ENCODE measurements at regions not wholly inside any gene's neighbourhood (a gene's known extent, or its start where the extent isn't known, plus 50 kb on each side); places are given as distances from the start of the nearest gene placed in this dataset.

DNA sequence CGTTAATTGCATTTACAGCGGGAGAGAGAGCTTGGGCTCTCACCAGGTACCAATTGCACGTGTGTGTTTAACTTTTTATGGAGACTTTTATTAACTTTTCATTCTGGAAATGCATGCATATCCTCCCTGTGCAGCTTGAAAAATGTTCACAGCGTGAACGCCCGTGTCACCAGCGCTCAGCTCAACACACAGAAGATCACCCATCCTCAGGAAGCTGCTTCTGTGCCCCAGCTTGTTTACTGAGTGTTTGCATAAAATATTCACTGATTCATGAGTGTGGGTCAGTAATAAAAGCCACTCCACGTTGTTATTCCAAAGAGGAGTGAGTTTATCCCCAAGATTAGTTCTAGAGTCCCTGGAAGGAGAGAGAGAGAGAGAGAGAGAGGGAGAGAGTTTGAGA lies 75.5 kb upstream of the FZD10 start:
- DNase-seq: no peak
- H3K36me3 Mint-ChIP-seq: no peaks in the 10 kb centered on the region
- peak overlapping the region; percentile 19 for H3K27ac Mint-ChIP-seq
- H3K4me3 Mint-ChIP-seq: peak overlapping the region; percentile 0
- H3K27me3 Mint-ChIP-seq: no peaks in the 10 kb centered on the region
- peaks cover 7% of the 10 kb centered on the region for H3K9me3 Mint-ChIP-seq
- CTCF ChIA-PET: interaction anchor here (0.9 to 1.2 kb wide), 3 partner anchors 39 to 194 kb away, joined by 3 read pairs; no protein-coding TSS in a partner anchor
- H3K4me1 Mint-ChIP-seq: peaks cover 32% of the 10 kb centered on the region

- peak overlapping the region; percentile 25 for H3K27ac Mint-ChIP-seq
- H3K36me3 Mint-ChIP-seq: no peaks in the 10 kb centered on the region
- DNase-seq: peak; percentile 36
- CTCF ChIA-PET: no interaction called here
- H3K4me1 Mint-ChIP-seq: peaks cover 32% of the 10 kb centered on the region
- H3K27me3 Mint-ChIP-seq: no peaks in the 10 kb centered on the region
- H3K4me3 Mint-ChIP-seq: no peak overlapping the region
- H3K9me3 Mint-ChIP-seq: peaks cover 12% of the 10 kb centered on the region
Observed at GRCh38 chr12:130087222-130087621, 75.0 kb upstream of the FZD10 start.

DNA sequence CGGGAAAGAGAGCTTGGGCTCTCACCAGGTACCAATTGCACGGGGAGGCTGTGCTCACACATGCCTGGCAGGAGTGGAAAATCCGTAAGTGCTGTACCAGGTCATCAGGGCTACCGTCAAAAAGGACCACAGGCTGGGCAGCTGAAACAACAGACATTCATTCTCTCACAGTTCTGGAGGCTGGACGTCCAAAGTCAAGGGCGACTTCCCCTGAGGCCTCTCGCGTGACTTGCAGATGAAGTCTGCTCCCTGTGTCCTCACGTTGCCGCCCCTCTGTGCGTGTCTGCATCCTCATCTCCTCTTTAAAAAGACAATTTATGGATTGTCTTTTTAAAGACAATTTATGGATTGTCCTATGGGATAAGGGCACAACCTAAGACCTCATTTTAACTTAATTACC lies 73.8 kb upstream of the FZD10 start:
- Mint-ChIP-seq H3K4me1 (peaks cover 29% of the 10 kb centered on the region), H3K9me3 (peaks cover 12% of the 10 kb centered on the region), H3K27me3 (no peaks in the 10 kb centered on the region), H3K36me3 (no peaks in the 10 kb centered on the region), H3K27ac (no peak overlapping the region), H3K4me3 (no peak overlapping the region)
- no peak for DNase-seq
- CTCF ChIA-PET: no interaction called here

DNA sequence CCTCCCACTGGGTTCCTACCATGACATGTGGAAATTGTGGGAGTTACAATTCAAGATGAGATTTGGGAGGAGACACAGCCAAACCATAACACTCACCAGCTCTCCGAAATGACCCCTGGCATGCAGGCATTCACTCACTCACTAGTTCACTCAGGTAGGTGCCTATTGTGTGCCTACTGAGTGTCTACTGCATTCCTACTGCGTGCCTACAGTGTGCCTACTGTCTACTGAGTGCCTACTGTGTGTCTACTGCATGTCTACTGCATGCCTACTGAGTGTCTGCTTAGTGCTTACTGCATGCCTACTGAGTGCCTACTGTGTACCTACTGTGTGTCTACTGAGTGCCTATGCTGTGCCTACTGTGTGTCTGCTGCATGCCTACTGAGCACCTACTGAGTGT lies 71.7 kb upstream of the FZD10 start:
- no peak for DNase-seq
- Mint-ChIP-seq H3K9me3 (peaks cover 12% of the 10 kb centered on the region), H3K36me3 (no peaks in the 10 kb centered on the region), H3K27ac (no peak overlapping the region), H3K4me1 (peaks cover 24% of the 10 kb centered on the region), H3K27me3 (no peaks in the 10 kb centered on the region), H3K4me3 (no peak overlapping the region)
- CTCF ChIA-PET: no interaction called here

- no peak for DNase-seq
- no peaks in the 10 kb centered on the region for H3K36me3 Mint-ChIP-seq
Observed at GRCh38 chr12:130093380-130093779, 68.9 kb upstream of the FZD10 start.

DNA sequence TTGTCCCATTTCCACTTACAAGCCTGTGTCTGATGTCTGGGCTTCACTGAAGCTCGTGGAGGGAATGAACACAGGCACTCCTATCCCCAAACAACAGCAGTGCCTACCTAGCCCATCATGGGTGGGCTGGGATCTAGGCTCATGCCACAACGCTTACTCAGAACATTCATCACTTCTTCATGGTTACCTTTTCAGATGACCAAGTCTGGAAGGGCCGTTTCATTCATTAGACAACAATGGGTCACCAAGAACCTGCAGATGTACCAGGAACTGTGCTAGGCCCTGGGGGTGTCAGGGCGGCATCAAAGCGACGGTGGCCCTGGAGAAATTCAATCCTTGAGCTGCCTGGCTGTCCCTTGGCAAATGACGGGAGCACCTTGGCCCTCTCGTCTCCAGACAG lies 64.9 kb upstream of the FZD10 start:
- Mint-ChIP-seq H3K27ac (no peak overlapping the region), H3K27me3 (peaks cover 4% of the 10 kb centered on the region), H3K4me1 (no peaks in the 10 kb centered on the region), H3K9me3 (no peaks in the 10 kb centered on the region), H3K4me3 (no peak overlapping the region), H3K36me3 (no peaks in the 10 kb centered on the region)
- CTCF ChIA-PET: no interaction called here
- DNase-seq: no peak

More at GRCh38 chr12:130093380-130093779, 68.9 kb upstream of the FZD10 start:
- Mint-ChIP-seq H3K27ac (no peak overlapping the region), H3K9me3 (peaks cover 12% of the 10 kb centered on the region), H3K4me3 (no peak overlapping the region), H3K27me3 (no peaks in the 10 kb centered on the region), H3K4me1 (no peaks in the 10 kb centered on the region)
- CTCF ChIA-PET: no interaction called here

DNA sequence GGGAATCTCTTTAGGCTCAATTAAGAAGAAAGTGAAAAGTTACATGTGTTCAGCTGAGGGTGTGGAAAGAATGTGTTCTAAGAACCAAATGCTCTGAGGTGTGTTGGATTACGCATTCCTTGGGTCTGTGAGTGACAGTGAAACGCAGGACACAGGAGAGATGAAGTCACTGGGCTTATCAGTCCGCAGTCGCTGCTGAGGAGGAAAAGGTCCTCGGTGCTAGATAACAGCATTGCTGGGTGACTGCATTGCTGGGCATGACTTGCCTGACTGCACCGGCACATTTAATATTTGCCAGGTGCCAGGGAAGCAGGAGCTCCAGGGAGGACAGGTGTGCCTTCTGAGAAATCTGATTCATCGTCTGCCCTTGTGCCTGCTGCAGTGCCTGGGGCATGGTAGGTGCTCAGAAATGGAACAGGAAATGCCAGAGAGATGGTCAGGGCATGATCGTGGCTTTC lies 64.4 kb upstream of the FZD10 start:
- peaks cover 4% of the 10 kb centered on the region for H3K27me3 Mint-ChIP-seq
- no peak for DNase-seq
- no peaks in the 10 kb centered on the region for H3K36me3 Mint-ChIP-seq
- no peaks in the 10 kb centered on the region for H3K4me1 Mint-ChIP-seq
- no peak overlapping the region for H3K27ac Mint-ChIP-seq
- H3K4me3 Mint-ChIP-seq: no peak overlapping the region
- no peaks in the 10 kb centered on the region for H3K9me3 Mint-ChIP-seq
- CTCF ChIA-PET: no interaction called here

GRCh38 chr12:130098301-130099005 lies 63.8 kb upstream of the FZD10 start:
- Mint-ChIP-seq H3K4me3 (no peak overlapping the region), H3K27me3 (peaks cover 4% of the 10 kb centered on the region), H3K36me3 (no peaks in the 10 kb centered on the region), H3K27ac (no peak overlapping the region), H3K9me3 (no peaks in the 10 kb centered on the region), H3K4me1 (no peaks in the 10 kb centered on the region)
- CTCF ChIA-PET: no interaction called here
- DNase-seq: no peak

DNA sequence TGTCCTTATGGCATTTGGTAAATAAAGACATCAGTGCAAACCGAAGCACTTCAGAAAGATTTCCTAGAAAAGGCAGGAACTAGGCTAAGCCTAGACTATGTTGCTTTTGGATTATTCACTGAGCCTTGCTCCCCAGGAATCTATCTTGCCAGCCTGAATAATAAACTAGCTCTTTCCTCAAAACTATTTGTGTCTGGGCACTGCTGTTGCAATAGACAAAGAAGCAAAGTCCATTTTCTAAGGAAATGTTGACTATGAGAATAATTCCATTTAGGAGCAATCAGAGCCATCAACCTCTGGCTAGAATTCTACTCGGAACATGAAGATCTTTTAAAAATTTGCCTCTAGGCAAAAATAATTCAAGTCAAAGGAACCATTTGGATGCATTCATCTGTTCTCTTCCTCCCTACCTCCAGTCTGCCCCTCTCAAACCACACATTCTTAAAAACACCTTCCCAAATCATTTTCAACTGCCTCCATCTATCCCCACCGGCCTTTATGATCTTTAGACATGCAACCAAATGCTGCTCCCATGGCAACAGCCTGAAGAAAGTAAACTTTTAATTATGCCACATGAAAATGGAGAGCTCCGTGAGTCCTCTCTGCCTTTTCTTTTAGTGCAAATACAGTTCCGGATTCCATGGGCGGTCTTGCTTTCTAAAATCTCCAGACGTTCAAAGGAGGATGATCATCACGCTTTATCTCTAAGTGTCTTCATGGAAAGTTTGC lies 61.5 kb upstream of the FZD10 start:
- Mint-ChIP-seq H3K27me3 (peaks cover 20% of the 10 kb centered on the region), H3K4me1 (no peaks in the 10 kb centered on the region), H3K27ac (no peak overlapping the region), H3K9me3 (no peaks in the 10 kb centered on the region), H3K36me3 (no peaks in the 10 kb centered on the region), H3K4me3 (no peak overlapping the region)
- CTCF ChIA-PET: interaction anchor here (1.0 to 1.1 kb wide), 2 partner anchors 52 to 53 kb away, joined by 3 read pairs; no protein-coding TSS in a partner anchor
- no peak for DNase-seq

DNA sequence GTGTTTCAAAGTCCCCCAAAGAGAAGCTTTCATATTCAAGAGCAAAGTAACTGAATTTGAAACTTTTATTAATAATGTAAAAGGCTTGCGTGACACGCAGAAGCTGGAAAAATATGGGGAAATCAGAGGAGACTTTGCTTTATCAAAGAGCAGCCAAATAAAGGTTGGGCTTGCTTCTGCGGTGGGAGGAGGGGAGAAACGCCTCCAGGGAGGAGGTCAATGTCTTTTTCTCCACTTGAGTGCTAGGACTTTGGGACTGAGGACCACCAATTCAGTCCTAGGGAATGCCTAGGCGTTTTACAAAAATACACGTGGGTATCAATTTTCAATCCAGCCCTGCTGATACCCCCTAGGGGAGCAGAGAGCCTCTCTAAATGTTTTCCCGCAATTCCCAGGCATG lies 60.9 kb upstream of the FZD10 start:
- Mint-ChIP-seq H3K27ac (no peak overlapping the region), H3K9me3 (no peaks in the 10 kb centered on the region), H3K36me3 (no peaks in the 10 kb centered on the region), H3K27me3 (peaks cover 20% of the 10 kb centered on the region), H3K4me1 (no peaks in the 10 kb centered on the region), H3K4me3 (no peak overlapping the region)
- CTCF ChIA-PET: no interaction called here
- no peak for DNase-seq

- no peak for DNase-seq
- Mint-ChIP-seq H3K9me3 (no peaks in the 10 kb centered on the region), H3K27me3 (peaks cover 23% of the 10 kb centered on the region), H3K36me3 (no peaks in the 10 kb centered on the region), H3K27ac (no peak overlapping the region), H3K4me3 (no peak overlapping the region), H3K4me1 (no peaks in the 10 kb centered on the region)
- CTCF ChIA-PET: no interaction called here
Observed at GRCh38 chr12:130102266-130102665, 60.0 kb upstream of the FZD10 start.

- Mint-ChIP-seq H3K4me3 (no peak overlapping the region), H3K36me3 (no peaks in the 10 kb centered on the region), H3K9me3 (no peaks in the 10 kb centered on the region), H3K27me3 (peaks cover 23% of the 10 kb centered on the region), H3K27ac (no peak overlapping the region), H3K4me1 (no peaks in the 10 kb centered on the region)
- DNase-seq: no peak
- CTCF ChIA-PET: no interaction called here
Observed at GRCh38 chr12:130104571-130105106, 57.6 kb upstream of the FZD10 start.

GRCh38 chr12:130109062-130109945 lies 53.0 kb upstream of the FZD10 start:
- H3K9me3 Mint-ChIP-seq: no peaks in the 10 kb centered on the region
- H3K4me3 Mint-ChIP-seq: no peak overlapping the region
- no peaks in the 10 kb centered on the region for H3K4me1 Mint-ChIP-seq
- H3K27ac Mint-ChIP-seq: no peak overlapping the region
- H3K36me3 Mint-ChIP-seq: no peaks in the 10 kb centered on the region
- H3K27me3 Mint-ChIP-seq: peaks cover 12% of the 10 kb centered on the region
- CTCF ChIA-PET: no interaction called here
- no peak for DNase-seq

GRCh38 chr12:130110914-130111313 lies 51.4 kb upstream of the FZD10 start:
- no peaks in the 10 kb centered on the region for H3K36me3 Mint-ChIP-seq
- H3K27me3 Mint-ChIP-seq: peaks cover 3% of the 10 kb centered on the region
- DNase-seq: no peak
- no peak overlapping the region for H3K27ac Mint-ChIP-seq
- CTCF ChIA-PET: no interaction called here
- H3K4me1 Mint-ChIP-seq: no peaks in the 10 kb centered on the region
- no peaks in the 10 kb centered on the region for H3K9me3 Mint-ChIP-seq
- no peak overlapping the region for H3K4me3 Mint-ChIP-seq
